SHP77 treated with DMSO at 0.1 percent for 48 hours (cell line): ENCODE measurements at regions not wholly inside any gene's neighbourhood (a gene's known extent, or its start where the extent isn't known, plus 50 kb on each side); places are given as distances from the start of the nearest gene placed in this dataset.

Source experiments
- DNase-seq: peaks from one replicate; lab custom pipeline; 2025; lab: John Stamatoyannopoulos, UW

- DNase-seq, result no peak
Measured at GRCh38 chr22:26732284-26732683, 74.9 kb downstream of the MIAT start.

- no peak for DNase-seq
Measured at GRCh38 chr22:26734339-26735018, 77.1 kb downstream of the MIAT start.

GRCh38 chr22:26735019-26735409, 77.6 kb downstream of the MIAT start:
- DNase-seq, result no peak

GRCh38 chr22:26737262-26737661, 79.9 kb downstream of the MIAT start:
- DNase-seq, result no peak

GRCh38 chr22:26740253-26740652, 82.9 kb downstream of the MIAT start:
- no peak for DNase-seq

GRCh38 chr22:26743149-26743548, 85.8 kb downstream of the MIAT start:
- no peak for DNase-seq

- DNase-seq, result no peak
Measured at GRCh38 chr22:26744892-26745808, 87.8 kb downstream of the MIAT start.

- DNase-seq, result no peak
Measured at GRCh38 chr22:26746311-26746710, 88.9 kb downstream of the MIAT start.

- DNase-seq, result no peak
Measured at GRCh38 chr22:26748845-26749244, 91.5 kb downstream of the MIAT start.

GRCh38 chr22:26751217-26751616, 93.8 kb downstream of the MIAT start:
- no peak for DNase-seq

- DNase-seq, result no peak
Measured at GRCh38 chr22:26753125-26753862, 95.9 kb downstream of the MIAT start.

- peak; percentile 31 for DNase-seq
Measured at GRCh38 chr22:26756675-26757293, 99.4 kb downstream of the MIAT start.

- DNase-seq, result no peak
Measured at GRCh38 chr22:26757496-26757895, 100.1 kb downstream of the MIAT start.

- no peak for DNase-seq
Measured at GRCh38 chr22:26762503-26763472, 105.4 kb downstream of the MIAT start.

GRCh38 chr22:26763633-26764361, 106.4 kb downstream of the MIAT start:
- DNase-seq, result peak; percentile 61

- DNase-seq, result no peak
Measured at GRCh38 chr22:26766510-26767350, 109.3 kb downstream of the MIAT start.

- DNase-seq, result no peak
Measured at GRCh38 chr22:26767351-26768155, 110.2 kb downstream of the MIAT start.

- DNase-seq, result no peak
Measured at GRCh38 chr22:26768156-26768515, 110.7 kb downstream of the MIAT start.

GRCh38 chr22:26768952-26769351, 111.6 kb downstream of the MIAT start:
- no peak for DNase-seq
